Limb (tissue), 2 donors: ENCODE measurements at regions not wholly inside any gene's neighbourhood (a gene's known extent, or its start where the extent isn't known, plus 50 kb on each side); places are given as distances from the start of the nearest gene placed in this dataset.

Experiments
- DNase-seq, 2 donors: peaks; one replicate each; pipeline ENCODE4 v3.0.0-alpha.2; 2016; ENCODE audit errors: extremely low spot score in 2 of 2

- no peak for DNase-seq
Measured at GRCh38 chr15:47188758-47189507, 528.4 kb upstream of the SEMA6D start.

- peak in 1 of 2 donors; percentile 69 for DNase-seq
Measured at GRCh38 chr15:47194718-47195117, 522.6 kb upstream of the SEMA6D start.

- peak; percentile 89 to 92 for DNase-seq
Measured at GRCh38 chr15:47196048-47196447, 521.3 kb upstream of the SEMA6D start.

GRCh38 chr15:47203993-47204392 is 513.3 kb upstream of the SEMA6D start:
- DNase-seq: no peak

- no peak for DNase-seq
Measured at GRCh38 chr15:47206358-47206978, 510.8 kb upstream of the SEMA6D start.

GRCh38 chr15:47209591-47209990 is 507.7 kb upstream of the SEMA6D start:
- no peak for DNase-seq

GRCh38 chr15:47212222-47213010 is 504.9 kb upstream of the SEMA6D start:
- DNase-seq: no peak

GRCh38 chr15:47213883-47214282 is 503.4 kb upstream of the SEMA6D start:
- no peak for DNase-seq

GRCh38 chr15:47218295-47218694 is 499.0 kb upstream of the SEMA6D start:
- no peak for DNase-seq

- no peak for DNase-seq
Measured at GRCh38 chr15:47244361-47244760, 472.9 kb upstream of the SEMA6D start.

GRCh38 chr15:47246317-47246716 is 471.0 kb upstream of the SEMA6D start:
- no peak for DNase-seq

- no peak for DNase-seq
Measured at GRCh38 chr15:47258521-47258920, 458.8 kb upstream of the SEMA6D start.

- no peak for DNase-seq
Measured at GRCh38 chr15:47265686-47266085, 451.6 kb upstream of the SEMA6D start.

GRCh38 chr15:47266566-47266965 is 450.7 kb upstream of the SEMA6D start:
- no peak for DNase-seq

GRCh38 chr15:47273864-47274263 is 443.4 kb upstream of the SEMA6D start:
- no peak for DNase-seq

GRCh38 chr15:47283246-47283645 is 434.1 kb upstream of the SEMA6D start:
- no peak for DNase-seq

- no peak for DNase-seq
Measured at GRCh38 chr15:47288794-47289193, 428.5 kb upstream of the SEMA6D start.

- DNase-seq: no peak
Measured at GRCh38 chr15:47289656-47290055, 427.6 kb upstream of the SEMA6D start.

- DNase-seq: no peak
Measured at GRCh38 chr15:47291767-47292166, 425.5 kb upstream of the SEMA6D start.

GRCh38 chr15:47292638-47293190 is 424.6 kb upstream of the SEMA6D start:
- DNase-seq: no peak

- DNase-seq: peak; percentile 41 to 76
Measured at GRCh38 chr15:47293466-47294162, 423.7 kb upstream of the SEMA6D start.
